ENCODE measurements at regions not wholly inside any gene's neighbourhood (a gene's known extent, or its start where the extent isn't known, plus 50 kb on each side); places are given as distances from the start of the nearest gene placed in this dataset.

- H3K27me3 ChIP-seq, result no peaks in the 10 kb centered on the region
- TF ChIP-seq POLR2A (IDR thresholded peaks at IDR 0.05) (no peak), POLR2AphosphoS5 (IDR thresholded peaks at IDR 0.05) (no peak), CTCF (IDR thresholded peaks at IDR 0.05) (no peak)
- no peak for DNase-seq (ENCODE audit: low spot score in 2 of 2)
- no peak overlapping the region for H3K27ac ChIP-seq
- no peak overlapping the region for H3K4me3 ChIP-seq
- intact Hi-C loops (cut with DNase I; ENCODE audit: low total_unique reads), result no loop called here
- no peaks in the 10 kb centered on the region for H3K36me3 ChIP-seq
- H3K9me3 ChIP-seq, result no peaks in the 10 kb centered on the region
- no peaks in the 10 kb centered on the region for H3K4me1 ChIP-seq
Observed at GRCh38 chr9:88280816-88281382, 107.3 kb upstream of the SPIN1 start.

GRCh38 chr9:88278036-88278435 is 110.2 kb upstream of the SPIN1 start:
- Histone ChIP-seq H3K27me3 (no peaks in the 10 kb centered on the region), H3K9me3 (no peaks in the 10 kb centered on the region), H3K4me1 (no peaks in the 10 kb centered on the region), H3K4me3 (no peak overlapping the region), H3K36me3 (no peaks in the 10 kb centered on the region), H3K27ac (no peak overlapping the region)
- intact Hi-C loops (cut with DNase I; ENCODE audit: low total_unique reads), result no loop called here
- DNase-seq (ENCODE audit: low spot score in 2 of 2), result no peak
- no peak for TF ChIP-seq CTCF (IDR thresholded peaks at IDR 0.05)
- no peak for TF ChIP-seq POLR2AphosphoS5 (IDR thresholded peaks at IDR 0.05)
- TF ChIP-seq POLR2A (IDR thresholded peaks at IDR 0.05), result no peak

GRCh38 chr9:88274078-88274477 is 114.2 kb upstream of the SPIN1 start:
- no peak for DNase-seq (ENCODE audit: low spot score in 2 of 2)
- intact Hi-C loops (cut with DNase I; ENCODE audit: low total_unique reads), result no loop called here
- TF ChIP-seq POLR2A (IDR thresholded peaks at IDR 0.05), result no peak
- no peak for TF ChIP-seq CTCF (IDR thresholded peaks at IDR 0.05)
- Histone ChIP-seq H3K4me1 (no peaks in the 10 kb centered on the region), H3K27me3 (no peaks in the 10 kb centered on the region), H3K27ac (no peak overlapping the region), H3K36me3 (no peaks in the 10 kb centered on the region), H3K9me3 (no peaks in the 10 kb centered on the region), H3K4me3 (no peak overlapping the region)

- intact Hi-C loops (cut with DNase I; ENCODE audit: low total_unique reads), result no loop called here
Observed at GRCh38 chr9:88272986-88273385, 115.3 kb upstream of the SPIN1 start.

GRCh38 chr9:88270413-88270812 is 117.8 kb upstream of the SPIN1 start:
- Histone ChIP-seq H3K4me1 (no peaks in the 10 kb centered on the region), H3K27ac (no peak overlapping the region), H3K36me3 (no peaks in the 10 kb centered on the region), H3K9me3 (no peaks in the 10 kb centered on the region), H3K4me3 (no peak overlapping the region), H3K27me3 (no peaks in the 10 kb centered on the region)
- DNase-seq (ENCODE audit: low spot score in 2 of 2), result no peak
- intact Hi-C loops (cut with DNase I; ENCODE audit: low total_unique reads), result no loop called here
- no peak for TF ChIP-seq CTCF (IDR thresholded peaks at IDR 0.05)
- no peak for TF ChIP-seq POLR2A (IDR thresholded peaks at IDR 0.05)
- TF ChIP-seq POLR2AphosphoS5 (IDR thresholded peaks at IDR 0.05), result no peak

More at GRCh38 chr9:88272986-88273385, 115.3 kb upstream of the SPIN1 start:
- no peak overlapping the region for H3K27ac ChIP-seq
- no peaks in the 10 kb centered on the region for H3K4me1 ChIP-seq
- no peak overlapping the region for H3K4me3 ChIP-seq
- no peaks in the 10 kb centered on the region for H3K9me3 ChIP-seq
- DNase-seq (ENCODE audit: low spot score in 2 of 2), result no peak
- H3K27me3 ChIP-seq, result no peaks in the 10 kb centered on the region
- H3K36me3 ChIP-seq, result no peaks in the 10 kb centered on the region
- TF ChIP-seq POLR2AphosphoS5 (IDR thresholded peaks at IDR 0.05) (no peak), CTCF (IDR thresholded peaks at IDR 0.05) (no peak), POLR2A (IDR thresholded peaks at IDR 0.05) (no peak)
